Mucosa of rectum (tissue), 2 donors: ENCODE measurements at regions not wholly inside any gene's neighbourhood (a gene's known extent, or its start where the extent isn't known, plus 50 kb on each side); places are given as distances from the start of the nearest gene placed in this dataset.
A peak's percentile ranks its signal among the peaks of the same experiment; 100 is the strongest.

Experiments
- H3K27ac ChIP-seq, 2 donors: one replicate each; pipeline ENCODE4 v1.7.0; 2013; ENCODE audit warnings: inconsistent platforms in 2 of 2, low read depth in 2 of 2, low read length in 2 of 2
- H3K27me3 ChIP-seq, 2 donors: one replicate each; pipeline ENCODE4 v1.7.0; 2013; ENCODE audit warnings: low read length in 2 of 2; ENCODE audit not compliant: control insufficient read depth in 2 of 2, insufficient read depth in 2 of 2
- H3K36me3 ChIP-seq, 2 donors: one replicate each; pipeline ENCODE4 v1.7.0; 2013; ENCODE audit warnings: low read length in 2 of 2; ENCODE audit not compliant: control insufficient read depth in 2 of 2, insufficient read depth in 2 of 2
- H3K4me1 ChIP-seq, 2 donors: one replicate each; pipeline ENCODE4 v1.7.0; 2013; ENCODE audit warnings: low read length in 2 of 2, mild to moderate bottlenecking in 1 of 2; ENCODE audit not compliant: control insufficient read depth in 2 of 2, insufficient read depth in 2 of 2
- H3K4me3 ChIP-seq, 2 donors: one replicate each; pipeline ENCODE4 v1.7.0; 2013; ENCODE audit warnings: low read length in 2 of 2
- H3K9ac ChIP-seq, 2 donors: one replicate each; pipeline ENCODE4 v1.7.0; 2013; ENCODE audit warnings: low read length in 2 of 2, low read depth in 1 of 2, mild to moderate bottlenecking in 1 of 2
- H3K9me3 ChIP-seq, 2 donors: one replicate each; pipeline ENCODE4 v1.7.0; 2013; ENCODE audit warnings: low read length in 2 of 2; ENCODE audit not compliant: control insufficient read depth in 2 of 2
- donor health status: healthy.
- donor health status: Normal muscosa, but diverticular disease.

GRCh38 chr18:22685788-22686187, 247.3 kb upstream of the RBBP8 start:
- H3K27ac ChIP-seq, result no peak overlapping the region
- H3K9me3 ChIP-seq, result no peaks in the 10 kb centered on the region
- no peaks in the 10 kb centered on the region for H3K36me3 ChIP-seq
- no peak overlapping the region for H3K9ac ChIP-seq
- H3K4me1 ChIP-seq, result peaks cover 25 to 42% of the 10 kb centered on the region in 2 donors
- H3K4me3 ChIP-seq, result no peak overlapping the region
- H3K27me3 ChIP-seq, result no peaks in the 10 kb centered on the region

GRCh38 chr18:22687892-22688680, 245.0 kb upstream of the RBBP8 start:
- no peak overlapping the region for H3K4me3 ChIP-seq
- H3K4me1 ChIP-seq, result peaks cover 14 to 19% of the 10 kb centered on the region in 2 donors
- no peak overlapping the region for H3K9ac ChIP-seq
- no peak overlapping the region for H3K27ac ChIP-seq
- no peaks in the 10 kb centered on the region for H3K9me3 ChIP-seq
- no peaks in the 10 kb centered on the region for H3K36me3 ChIP-seq
- H3K27me3 ChIP-seq, result no peaks in the 10 kb centered on the region

- H3K9me3 ChIP-seq, result no peaks in the 10 kb centered on the region
- no peaks in the 10 kb centered on the region for H3K27me3 ChIP-seq
- H3K9ac ChIP-seq, result no peak overlapping the region
- no peaks in the 10 kb centered on the region for H3K36me3 ChIP-seq
- H3K4me3 ChIP-seq, result no peak overlapping the region
- H3K27ac ChIP-seq, result no peak overlapping the region
- peaks cover 9 to 15% of the 10 kb centered on the region in 2 donors for H3K4me1 ChIP-seq
Observed at GRCh38 chr18:22688877-22689496, 244.1 kb upstream of the RBBP8 start.

GRCh38 chr18:22689712-22690111, 243.4 kb upstream of the RBBP8 start:
- H3K27me3 ChIP-seq, result no peaks in the 10 kb centered on the region
- no peak overlapping the region for H3K9ac ChIP-seq
- no peaks in the 10 kb centered on the region for H3K9me3 ChIP-seq
- no peak overlapping the region for H3K4me3 ChIP-seq
- peak overlapping the region in 1 of 2 donors; percentile 25 for H3K27ac ChIP-seq
- H3K36me3 ChIP-seq, result no peaks in the 10 kb centered on the region
- peaks cover 1 to 7% of the 10 kb centered on the region in 2 donors for H3K4me1 ChIP-seq

- H3K36me3 ChIP-seq, result no peaks in the 10 kb centered on the region
- H3K27ac ChIP-seq, result no peak overlapping the region
- no peak overlapping the region for H3K4me3 ChIP-seq
- H3K9me3 ChIP-seq, result no peaks in the 10 kb centered on the region
- H3K27me3 ChIP-seq, result no peaks in the 10 kb centered on the region
- H3K9ac ChIP-seq, result no peak overlapping the region
- H3K4me1 ChIP-seq, result peaks cover 0 to 6% of the 10 kb centered on the region in 2 donors
Observed at GRCh38 chr18:22690556-22690955, 242.6 kb upstream of the RBBP8 start.

GRCh38 chr18:22691946-22692710, 241.0 kb upstream of the RBBP8 start:
- H3K4me1 ChIP-seq, result peaks cover 0 to 6% of the 10 kb centered on the region in 2 donors
- H3K27ac ChIP-seq, result no peak overlapping the region
- H3K9me3 ChIP-seq, result no peaks in the 10 kb centered on the region
- H3K9ac ChIP-seq, result no peak overlapping the region
- no peak overlapping the region for H3K4me3 ChIP-seq
- H3K36me3 ChIP-seq, result no peaks in the 10 kb centered on the region
- H3K27me3 ChIP-seq, result no peaks in the 10 kb centered on the region

GRCh38 chr18:22694954-22695353, 238.2 kb upstream of the RBBP8 start:
- H3K27ac ChIP-seq, result no peak overlapping the region
- H3K4me3 ChIP-seq, result no peak overlapping the region
- no peaks in the 10 kb centered on the region for H3K36me3 ChIP-seq
- no peak overlapping the region for H3K9ac ChIP-seq
- no peaks in the 10 kb centered on the region for H3K4me1 ChIP-seq
- H3K27me3 ChIP-seq, result no peaks in the 10 kb centered on the region
- H3K9me3 ChIP-seq, result no peaks in the 10 kb centered on the region

- Histone ChIP-seq H3K27ac (no peak overlapping the region), H3K4me3 (no peak overlapping the region), H3K36me3 (no peaks in the 10 kb centered on the region), H3K4me1 (no peaks in the 10 kb centered on the region), H3K9me3 (no peaks in the 10 kb centered on the region), H3K27me3 (no peaks in the 10 kb centered on the region), H3K9ac (no peak overlapping the region)
Observed at GRCh38 chr18:22695674-22696073, 237.5 kb upstream of the RBBP8 start.

- no peaks in the 10 kb centered on the region for H3K4me1 ChIP-seq
- no peaks in the 10 kb centered on the region for H3K9me3 ChIP-seq
- H3K27me3 ChIP-seq, result no peaks in the 10 kb centered on the region
- no peaks in the 10 kb centered on the region for H3K36me3 ChIP-seq
- no peak overlapping the region for H3K9ac ChIP-seq
- H3K4me3 ChIP-seq, result no peak overlapping the region
- H3K27ac ChIP-seq, result no peak overlapping the region
Observed at GRCh38 chr18:22697561-22697960, 235.6 kb upstream of the RBBP8 start.

- Histone ChIP-seq H3K9me3 (no peaks in the 10 kb centered on the region), H3K9ac (no peak overlapping the region), H3K4me1 (no peaks in the 10 kb centered on the region), H3K27me3 (no peaks in the 10 kb centered on the region), H3K36me3 (no peaks in the 10 kb centered on the region), H3K4me3 (no peak overlapping the region), H3K27ac (no peak overlapping the region)
Observed at GRCh38 chr18:22698711-22699110, 234.4 kb upstream of the RBBP8 start.
